ENCODE measurements at regions not wholly inside any gene's neighbourhood (a gene's known extent, or its start where the extent isn't known, plus 50 kb on each side); places are given as distances from the start of the nearest gene placed in this dataset.

DNA sequence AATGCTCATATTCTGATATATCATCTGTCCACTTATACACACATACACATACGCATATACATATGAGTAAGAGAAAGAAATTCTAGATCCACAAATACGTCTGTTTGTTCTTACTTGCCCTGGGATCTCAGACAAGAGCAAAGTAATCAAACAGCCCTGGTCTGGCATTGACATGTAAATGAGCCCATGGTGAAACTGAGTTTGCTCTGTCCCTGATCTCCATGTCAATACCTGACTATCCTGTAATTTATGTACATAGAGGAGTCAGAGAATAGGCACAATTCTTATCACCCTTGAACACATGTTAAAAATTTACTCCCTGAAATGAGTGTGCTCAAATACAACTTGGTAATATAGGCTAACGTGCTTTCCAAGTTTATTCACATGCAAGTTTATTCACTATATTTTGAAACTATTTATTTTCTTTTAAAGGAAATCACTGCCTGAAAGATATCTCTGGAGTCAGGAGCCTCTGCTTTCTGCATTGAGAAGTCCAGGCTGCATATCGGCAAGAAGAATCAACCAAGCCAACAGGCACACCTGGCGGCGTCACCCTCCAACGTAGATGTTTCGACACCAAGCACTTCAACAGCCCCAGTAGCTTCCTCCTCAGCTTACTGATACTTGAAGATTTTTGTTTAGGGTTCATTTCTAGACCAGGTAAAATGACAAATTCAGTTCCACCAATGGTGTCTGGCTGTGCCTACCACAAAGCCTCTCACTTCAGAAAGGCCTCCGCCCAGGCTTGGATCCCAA, 100.6 kb downstream of the CMPK2 start:
- no peak for DNase-seq

DNA sequence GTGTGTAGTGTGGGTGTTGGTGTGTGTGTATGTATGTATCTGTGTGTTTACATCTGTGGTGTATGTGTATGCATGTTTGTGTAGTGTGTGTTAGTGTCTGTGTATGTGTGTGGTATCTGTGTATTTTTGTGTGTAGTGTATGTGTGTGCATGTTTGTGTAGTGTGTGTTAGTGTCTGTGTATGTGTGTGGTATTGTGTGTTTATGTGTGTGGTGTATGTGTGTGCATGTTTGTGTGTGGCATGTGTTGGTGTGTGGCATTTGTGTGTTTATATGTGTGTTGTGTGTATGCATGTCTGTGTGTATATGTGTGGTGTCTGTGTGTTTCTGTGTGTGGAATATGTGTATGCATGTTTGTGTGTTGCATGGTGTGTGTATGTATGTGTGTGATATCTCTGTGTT, 96.4 kb downstream of the CMPK2 start:
- no peak for DNase-seq

DNA sequence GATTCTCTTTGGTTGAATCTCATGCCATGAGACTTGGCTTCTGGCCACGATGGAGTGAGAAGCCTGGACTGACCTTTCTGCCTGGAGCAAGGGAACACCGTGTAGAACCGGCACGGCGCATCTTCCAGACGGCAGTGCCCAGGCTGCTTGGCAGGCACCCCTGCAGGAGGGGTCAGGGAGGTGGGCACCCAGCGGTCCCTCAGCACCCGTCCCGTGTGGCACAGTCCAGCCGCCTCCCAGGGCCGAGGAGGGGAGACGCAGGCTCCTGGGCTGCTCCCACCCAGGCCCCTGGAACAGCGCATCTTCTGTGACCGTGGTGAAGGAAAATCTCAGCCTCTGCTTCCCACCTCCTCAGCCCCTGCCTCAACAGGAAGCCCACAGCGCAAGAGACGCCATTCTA, 95.7 kb downstream of the CMPK2 start:
- DNase-seq: no peak

- DNase-seq: no peak
These were observed 93.8 kb downstream of the CMPK2 start for GRCh38 chr2:6771634-6772611.

DNA sequence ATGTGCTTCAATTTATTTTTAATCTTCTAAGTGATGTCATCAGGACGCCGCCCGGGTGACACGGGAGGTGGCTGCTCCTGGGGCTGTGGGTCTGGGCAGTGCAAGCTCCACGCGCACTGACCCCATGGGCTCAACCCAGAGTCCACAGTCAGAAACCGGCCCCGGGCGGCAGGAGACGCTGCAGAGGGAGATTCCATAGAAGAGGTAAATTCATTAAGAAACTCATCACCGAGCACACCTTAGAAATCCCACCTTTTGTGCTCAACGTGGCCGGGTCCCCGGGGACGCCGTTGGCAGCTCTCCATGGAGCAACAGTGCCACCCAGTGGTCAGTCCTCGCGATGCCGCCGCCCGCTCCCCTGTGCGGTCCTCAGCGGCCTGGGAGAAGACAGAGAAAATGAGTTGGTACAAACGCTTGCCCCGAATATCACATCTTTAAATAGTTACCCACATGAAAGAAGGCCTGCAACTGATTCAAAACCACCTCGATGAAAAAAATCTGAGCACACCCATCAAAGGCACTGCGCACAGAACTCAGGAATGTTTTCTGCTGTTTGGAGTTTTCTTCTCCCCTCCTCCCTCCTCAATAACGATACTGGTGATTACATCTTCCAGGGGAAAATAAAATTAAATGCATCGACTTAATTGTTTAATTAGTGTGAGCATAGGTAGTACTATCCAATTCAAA, 92.6 kb downstream of the CMPK2 start:
- no peak for DNase-seq

DNA sequence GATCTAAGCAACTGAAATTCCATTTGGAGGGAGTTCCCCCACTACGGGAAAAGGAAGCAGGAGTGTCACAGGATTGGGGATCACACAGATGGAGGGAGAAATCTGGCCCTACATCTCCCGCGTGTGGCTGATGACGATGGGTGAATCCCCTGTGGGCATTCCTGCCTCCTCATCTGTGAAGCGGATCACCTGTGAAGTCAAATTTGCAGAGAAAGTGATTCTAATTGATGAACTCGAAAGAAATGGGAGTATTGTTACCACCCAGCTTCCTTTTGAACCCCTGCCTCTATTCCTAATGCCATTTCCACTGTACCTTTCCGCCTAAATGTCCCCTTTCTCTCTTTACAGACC, 92.0 kb downstream of the CMPK2 start:
- no peak for DNase-seq

DNA sequence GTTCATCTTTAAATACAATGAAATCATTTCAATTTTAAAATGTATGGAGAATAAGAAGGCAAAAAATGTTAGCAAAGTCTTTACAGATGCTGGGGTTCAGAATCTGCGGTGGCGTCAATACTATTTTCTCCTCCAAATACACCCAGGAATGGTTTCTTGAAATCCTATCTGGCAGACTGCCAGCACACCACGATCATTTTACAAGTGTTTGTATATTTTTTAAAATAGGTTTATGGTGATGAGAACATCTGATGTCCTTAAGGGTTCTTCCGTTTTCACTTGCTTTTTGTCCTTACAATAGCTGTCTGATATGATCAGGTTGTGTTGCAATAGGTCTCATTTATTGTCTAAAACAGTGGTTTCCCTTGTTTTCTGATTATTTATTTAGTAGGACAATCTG, 89.6 kb downstream of the CMPK2 start:
- DNase-seq: no peak

- no peak for DNase-seq
These were observed 88.1 kb downstream of the CMPK2 start for GRCh38 chr2:6777626-6778025.

GRCh38 chr2:6780765-6781274, 84.9 kb downstream of the CMPK2 start:
- DNase-seq: peak; percentile 57

DNA sequence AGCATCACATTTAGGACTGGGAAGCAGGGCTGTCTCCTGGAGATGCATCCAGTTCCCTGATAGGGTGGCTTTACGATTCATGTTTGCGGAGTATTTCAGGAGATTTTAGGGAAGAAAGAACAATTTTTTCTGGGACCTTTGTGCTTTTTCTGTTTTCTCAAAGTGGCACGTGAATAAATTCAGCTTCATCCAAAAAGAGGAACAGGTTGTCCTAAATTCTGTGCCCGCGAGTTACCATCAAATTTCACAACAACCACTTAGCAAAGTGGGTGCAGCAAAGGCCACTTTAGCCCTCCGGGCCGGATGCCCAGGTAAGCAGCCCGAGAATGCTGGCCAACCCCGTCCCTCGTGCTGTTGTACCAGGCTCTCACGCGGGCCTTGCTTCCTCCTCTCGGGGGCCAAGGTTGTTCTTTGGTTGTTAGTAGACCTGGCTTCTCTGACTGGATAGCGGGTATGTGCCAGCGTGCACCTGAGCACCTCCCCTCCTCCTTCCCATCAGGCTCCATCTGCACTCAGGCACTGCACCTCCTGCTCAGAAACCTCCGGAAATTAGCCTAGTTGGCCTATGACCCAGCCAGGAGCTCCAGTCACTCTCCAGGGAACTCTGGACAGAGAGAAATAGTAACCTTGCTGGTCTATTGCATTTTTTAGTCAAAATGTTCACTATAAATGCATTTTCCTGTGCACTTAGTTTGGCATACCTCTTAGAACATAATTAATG, 83.0 kb downstream of the CMPK2 start:
- DNase-seq: no peak

DNA sequence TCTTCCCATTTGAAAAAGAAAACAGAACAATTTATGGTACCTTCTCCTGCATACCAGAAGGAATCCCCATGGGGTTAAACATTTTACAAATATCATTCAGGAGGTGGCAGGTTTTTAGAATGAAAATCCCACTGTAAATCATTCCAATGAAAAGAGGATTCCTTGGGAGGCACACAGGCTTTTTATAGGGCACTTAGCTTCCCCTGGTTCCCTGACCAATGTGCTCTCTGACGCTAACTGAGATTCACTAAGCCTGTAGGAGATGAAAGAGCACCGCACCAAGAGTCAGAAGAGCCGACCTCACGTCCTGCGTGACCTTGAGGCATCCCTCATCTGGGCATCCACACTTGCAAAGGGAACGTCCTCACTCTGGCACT, 82.5 kb downstream of the CMPK2 start:
- no peak for DNase-seq

- DNase-seq: no peak
These were observed 81.4 kb downstream of the CMPK2 start for GRCh38 chr2:6784291-6784690.

GRCh38 chr2:6785493-6785892, 80.2 kb downstream of the CMPK2 start:
- DNase-seq: no peak

DNA sequence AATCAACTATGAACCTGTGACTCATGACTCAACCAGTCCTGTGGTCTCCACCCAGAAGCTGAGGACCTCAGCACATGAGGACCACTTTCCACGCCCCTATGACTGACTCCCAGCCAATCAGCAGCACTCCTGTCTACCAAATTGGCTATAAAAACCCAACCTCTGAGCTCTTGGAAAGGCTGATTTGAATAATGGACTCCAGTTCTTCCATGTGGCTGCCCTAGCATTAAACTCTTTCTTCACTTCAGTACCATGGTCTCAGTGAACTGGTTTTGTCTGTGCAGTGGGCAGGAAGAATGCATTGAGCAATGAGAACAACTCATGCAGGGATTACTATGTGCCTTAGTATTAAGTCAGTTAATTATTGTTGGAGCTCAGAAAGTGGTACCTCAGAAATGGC, 78.3 kb downstream of the CMPK2 start:
- no peak for DNase-seq

GRCh38 chr2:6788614-6789013, 77.1 kb downstream of the CMPK2 start:
- DNase-seq: no peak

- no peak for DNase-seq
These were observed 76.1 kb downstream of the CMPK2 start for GRCh38 chr2:6789559-6790138.

DNA sequence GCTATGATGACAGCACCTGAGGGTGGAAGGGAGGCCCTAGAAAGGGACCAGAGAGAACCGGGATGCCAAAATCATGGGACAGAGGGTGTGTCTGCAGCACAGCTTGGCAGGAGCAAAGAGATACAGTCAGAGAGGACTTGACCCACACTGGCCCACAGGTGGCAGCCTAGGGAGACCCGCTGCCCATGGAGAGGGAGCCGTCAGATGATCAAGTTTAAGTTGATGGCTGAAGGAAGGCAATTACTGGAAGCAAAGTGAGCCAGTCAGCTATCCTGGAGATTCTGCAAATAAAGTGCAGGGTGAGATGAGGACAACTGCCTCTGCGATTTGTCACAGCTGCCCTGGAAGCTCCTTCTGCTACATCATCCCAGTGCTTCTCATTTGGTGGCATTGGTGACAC, 74.0 kb downstream of the CMPK2 start:
- no peak for DNase-seq

DNA sequence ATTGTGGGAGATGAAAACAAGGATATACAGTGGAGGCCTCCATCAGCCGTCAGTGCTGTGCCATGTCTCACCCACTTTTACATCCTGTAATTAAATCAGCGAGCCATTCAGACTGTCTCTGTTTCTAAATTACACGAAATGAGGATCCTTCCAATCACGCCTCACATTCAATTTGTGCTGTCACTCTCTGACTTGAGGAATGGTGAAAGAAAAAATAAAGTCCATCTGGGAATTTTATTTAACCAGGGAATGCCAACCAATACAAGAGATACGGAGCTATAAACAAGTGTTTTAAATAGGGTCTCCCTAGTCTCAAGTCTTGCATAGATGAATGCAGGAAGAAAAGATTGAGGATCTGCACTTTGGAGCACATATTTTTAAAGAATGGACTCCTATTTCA, 72.8 kb downstream of the CMPK2 start:
- DNase-seq: no peak

- DNase-seq: no peak
These were observed 72.3 kb downstream of the CMPK2 start for GRCh38 chr2:6793371-6793770.

- no peak for DNase-seq
These were observed 71.8 kb downstream of the CMPK2 start for GRCh38 chr2:6793913-6794312.

GRCh38 chr2:6794448-6794847, 71.3 kb downstream of the CMPK2 start:
- no peak for DNase-seq

All from NCI-H1092 (cell line).